ENCODE measurements at regions not wholly inside any gene's neighbourhood (a gene's known extent, or its start where the extent isn't known, plus 50 kb on each side); places are given as distances from the start of the nearest gene placed in this dataset.

DNA sequence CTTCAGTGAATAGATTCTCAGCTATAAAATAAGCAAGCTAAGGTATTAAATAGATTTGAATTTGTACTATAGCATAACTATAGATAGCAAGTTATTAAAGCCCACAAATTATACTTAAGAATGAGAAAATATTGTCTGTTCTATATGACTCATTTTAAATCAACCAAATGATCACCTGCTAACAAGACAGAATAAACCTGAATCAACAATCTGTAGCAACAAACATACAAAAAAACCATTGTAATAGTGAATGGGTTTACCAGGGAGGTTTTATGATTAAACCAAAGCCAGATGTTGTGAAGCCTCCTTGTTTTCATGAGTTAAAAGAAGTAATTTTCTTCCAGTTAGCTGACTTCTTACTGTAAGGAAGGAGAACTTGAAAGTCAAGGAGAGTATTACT lies 71.9 kb upstream of the HTR1B start:
- H3K27me3 ChIP-seq = no peaks in the 10 kb centered on the region
- no peaks in the 10 kb centered on the region for H3K36me3 ChIP-seq
- no peak overlapping the region for H3K27ac ChIP-seq
- no peaks in the 10 kb centered on the region for H3K4me1 ChIP-seq
- H3K9me3 ChIP-seq (replicated peaks) = no peaks in the 10 kb centered on the region
- H3K4me3 ChIP-seq = no peak overlapping the region
- DNase-seq = no peak

- H3K4me1 ChIP-seq = no peaks in the 10 kb centered on the region
- H3K4me3 ChIP-seq = no peak overlapping the region
- no peak overlapping the region for H3K27ac ChIP-seq
- no peaks in the 10 kb centered on the region for H3K36me3 ChIP-seq
- DNase-seq = no peak
- no peaks in the 10 kb centered on the region for H3K9me3 ChIP-seq (replicated peaks)
- H3K27me3 ChIP-seq = no peaks in the 10 kb centered on the region
Measured at GRCh38 chr6:77536701-77537100, 73.4 kb upstream of the HTR1B start.

DNA sequence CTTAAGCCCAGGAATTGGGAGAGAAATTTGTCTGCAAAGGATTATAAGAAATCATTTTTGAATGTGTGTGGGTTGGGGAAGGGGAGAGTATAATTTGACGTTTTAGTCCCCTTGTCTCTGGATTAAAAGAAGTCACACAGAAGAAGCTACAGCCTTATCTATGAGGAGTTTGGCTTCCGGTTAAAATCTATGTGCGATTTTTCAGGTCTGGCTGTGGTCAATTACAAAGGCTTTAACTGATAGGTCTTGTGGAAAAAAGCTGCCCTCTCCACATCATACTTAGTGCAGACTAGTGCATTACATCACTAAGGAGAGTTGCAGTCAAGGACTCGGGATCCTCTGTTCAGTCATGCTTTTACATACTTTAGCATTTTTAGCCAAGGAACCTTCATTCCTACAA lies 80.3 kb upstream of the HTR1B start:
- Histone ChIP-seq H3K9me3 (replicated peaks) (no peaks in the 10 kb centered on the region), H3K4me3 (no peak overlapping the region), H3K36me3 (no peaks in the 10 kb centered on the region), H3K27me3 (no peaks in the 10 kb centered on the region), H3K4me1 (no peaks in the 10 kb centered on the region), H3K27ac (no peak overlapping the region)
- DNase-seq = no peak

- no peak overlapping the region for H3K27ac ChIP-seq
- no peaks in the 10 kb centered on the region for H3K36me3 ChIP-seq
- H3K27me3 ChIP-seq = no peaks in the 10 kb centered on the region
- no peak overlapping the region for H3K4me3 ChIP-seq
- H3K9me3 ChIP-seq (replicated peaks) = no peaks in the 10 kb centered on the region
- no peaks in the 10 kb centered on the region for H3K4me1 ChIP-seq
- DNase-seq = no peak
Measured at GRCh38 chr6:77548190-77548589, 84.9 kb upstream of the HTR1B start.

DNA sequence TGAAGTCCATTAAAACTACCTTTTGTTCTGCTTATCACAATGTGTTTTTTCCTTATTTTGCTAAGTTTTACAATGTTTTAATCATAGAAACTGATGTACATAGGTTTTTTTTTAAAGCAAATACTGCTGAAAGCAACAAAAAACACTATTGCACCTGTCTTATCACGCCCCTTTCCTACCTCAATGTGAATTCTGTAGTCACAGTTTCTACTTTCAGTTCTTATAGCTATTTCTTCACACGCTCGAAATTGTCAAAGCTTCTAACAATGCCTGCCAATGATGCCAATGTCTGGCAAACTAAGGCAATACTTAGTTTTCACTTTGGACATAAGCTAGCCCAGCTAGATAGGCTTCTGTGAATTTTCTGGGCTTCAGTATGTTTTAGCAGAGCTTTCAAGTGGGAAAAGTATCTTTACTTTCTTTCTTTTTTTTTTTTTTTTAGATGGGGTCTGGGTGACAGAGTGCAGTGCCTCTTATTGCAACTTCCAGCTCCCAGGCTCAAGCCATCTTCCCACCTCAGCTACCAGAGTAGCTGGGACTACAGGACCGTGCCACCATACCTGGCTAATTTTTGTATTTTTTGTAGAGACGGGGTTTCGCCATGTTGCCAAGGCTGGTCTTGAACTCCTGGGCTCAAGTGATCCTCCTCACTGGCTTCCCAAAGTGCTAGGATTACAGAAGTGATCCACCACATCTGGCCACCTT lies 85.5 kb upstream of the HTR1B start:
- Histone ChIP-seq H3K27me3 (no peaks in the 10 kb centered on the region), H3K9me3 (replicated peaks) (no peaks in the 10 kb centered on the region), H3K27ac (no peak overlapping the region), H3K4me3 (no peak overlapping the region), H3K4me1 (no peaks in the 10 kb centered on the region), H3K36me3 (no peaks in the 10 kb centered on the region)
- no peak for DNase-seq

GRCh38 chr6:77551135-77551534 lies 87.8 kb upstream of the HTR1B start:
- no peak for DNase-seq
- no peak overlapping the region for H3K4me3 ChIP-seq
- no peaks in the 10 kb centered on the region for H3K27me3 ChIP-seq
- H3K4me1 ChIP-seq = no peaks in the 10 kb centered on the region
- no peak overlapping the region for H3K27ac ChIP-seq
- H3K36me3 ChIP-seq = no peaks in the 10 kb centered on the region
- H3K9me3 ChIP-seq (replicated peaks) = no peaks in the 10 kb centered on the region

- DNase-seq = peak; percentile 75 to 86
- Histone ChIP-seq H3K4me3 (no peak overlapping the region), H3K27ac (no peak overlapping the region), H3K9me3 (replicated peaks) (0 out of 2 replicates have a peak, but pooled peaks cover 3% of the 10 kb centered on the region), H3K4me1 (peaks cover 9% of the 10 kb centered on the region), H3K36me3 (no peaks in the 10 kb centered on the region), H3K27me3 (no peaks in the 10 kb centered on the region)
Measured at GRCh38 chr6:77561768-77562314, 91.0 kb upstream of the MEI4 start.

DNA sequence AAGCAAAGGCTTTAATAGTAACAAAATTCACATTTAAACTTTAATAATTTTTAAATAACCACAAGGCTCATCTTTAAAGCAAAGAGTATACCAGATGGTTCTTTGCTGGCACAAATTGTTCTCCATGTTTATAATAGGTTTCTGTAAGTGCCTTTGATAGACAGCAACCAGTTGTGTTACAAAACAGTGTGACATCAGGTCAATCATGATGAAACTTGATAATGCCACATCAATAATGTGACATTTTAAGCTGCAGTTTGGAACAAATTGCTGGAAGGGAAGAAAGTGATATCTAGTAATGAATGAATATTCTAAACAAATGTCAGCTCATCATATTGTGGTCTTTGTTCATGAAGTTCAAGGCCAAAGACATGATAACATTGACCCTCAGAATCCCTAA lies 87.5 kb upstream of the MEI4 start:
- H3K27me3 ChIP-seq = no peaks in the 10 kb centered on the region
- H3K9me3 ChIP-seq (replicated peaks) = no peaks in the 10 kb centered on the region
- no peak overlapping the region for H3K27ac ChIP-seq
- DNase-seq = no peak
- H3K4me1 ChIP-seq = peaks cover 9% of the 10 kb centered on the region
- H3K4me3 ChIP-seq = no peak overlapping the region
- H3K36me3 ChIP-seq = no peaks in the 10 kb centered on the region

GRCh38 chr6:77566235-77566634 lies 86.6 kb upstream of the MEI4 start:
- H3K27me3 ChIP-seq = no peaks in the 10 kb centered on the region
- H3K4me1 ChIP-seq = peaks cover 9% of the 10 kb centered on the region
- H3K9me3 ChIP-seq (replicated peaks) = no peaks in the 10 kb centered on the region
- H3K27ac ChIP-seq = no peak overlapping the region
- no peak for DNase-seq
- H3K36me3 ChIP-seq = no peaks in the 10 kb centered on the region
- no peak overlapping the region for H3K4me3 ChIP-seq

DNA sequence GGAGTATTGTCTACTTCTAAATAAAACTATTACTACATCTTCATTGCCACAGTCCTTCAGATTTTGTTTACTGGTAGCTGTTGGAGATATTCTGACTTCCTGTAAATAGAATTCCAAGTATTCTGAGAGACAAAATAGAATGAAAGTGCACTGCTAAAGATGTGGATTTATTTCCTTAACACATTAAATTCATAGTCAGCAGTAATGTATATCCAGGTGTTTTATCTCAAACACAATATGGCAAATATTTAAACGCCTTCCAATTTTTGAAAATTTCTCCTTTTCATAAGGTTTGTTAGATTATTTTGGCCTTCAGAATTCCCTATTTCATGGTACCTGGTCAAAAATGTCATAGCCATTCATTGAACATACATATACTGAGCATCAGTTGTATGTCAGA lies 84.3 kb upstream of the MEI4 start:
- Histone ChIP-seq H3K36me3 (no peaks in the 10 kb centered on the region), H3K9me3 (replicated peaks) (no peaks in the 10 kb centered on the region), H3K27me3 (no peaks in the 10 kb centered on the region), H3K4me1 (no peaks in the 10 kb centered on the region), H3K4me3 (no peak overlapping the region), H3K27ac (no peak overlapping the region)
- DNase-seq = no peak

- Histone ChIP-seq H3K27me3 (no peaks in the 10 kb centered on the region), H3K4me3 (no peak overlapping the region), H3K27ac (no peak overlapping the region), H3K36me3 (no peaks in the 10 kb centered on the region), H3K4me1 (no peaks in the 10 kb centered on the region), H3K9me3 (replicated peaks) (no peaks in the 10 kb centered on the region)
- DNase-seq = no peak
Measured at GRCh38 chr6:77573843-77574242, 79.0 kb upstream of the MEI4 start.

- Histone ChIP-seq H3K9me3 (replicated peaks) (no peaks in the 10 kb centered on the region), H3K4me1 (no peaks in the 10 kb centered on the region), H3K27ac (no peak overlapping the region), H3K36me3 (no peaks in the 10 kb centered on the region), H3K27me3 (no peaks in the 10 kb centered on the region), H3K4me3 (no peak overlapping the region)
- no peak for DNase-seq
Measured at GRCh38 chr6:77587963-77588362, 64.9 kb upstream of the MEI4 start.

Measured in SJCRH30 (cell line).